HG03460 (cell line): ENCODE measurements at regions not wholly inside any gene's neighbourhood (a gene's known extent, or its start where the extent isn't known, plus 50 kb on each side); places are given as distances from the start of the nearest gene placed in this dataset.

Experiments used
- ATAC-seq: cut with Tn5 transposase; IDR thresholded peaks from one replicate; pipeline ENCODE4 v1.9.1; 2021; ENCODE audit not compliant: unreplicated experiment

DNA sequence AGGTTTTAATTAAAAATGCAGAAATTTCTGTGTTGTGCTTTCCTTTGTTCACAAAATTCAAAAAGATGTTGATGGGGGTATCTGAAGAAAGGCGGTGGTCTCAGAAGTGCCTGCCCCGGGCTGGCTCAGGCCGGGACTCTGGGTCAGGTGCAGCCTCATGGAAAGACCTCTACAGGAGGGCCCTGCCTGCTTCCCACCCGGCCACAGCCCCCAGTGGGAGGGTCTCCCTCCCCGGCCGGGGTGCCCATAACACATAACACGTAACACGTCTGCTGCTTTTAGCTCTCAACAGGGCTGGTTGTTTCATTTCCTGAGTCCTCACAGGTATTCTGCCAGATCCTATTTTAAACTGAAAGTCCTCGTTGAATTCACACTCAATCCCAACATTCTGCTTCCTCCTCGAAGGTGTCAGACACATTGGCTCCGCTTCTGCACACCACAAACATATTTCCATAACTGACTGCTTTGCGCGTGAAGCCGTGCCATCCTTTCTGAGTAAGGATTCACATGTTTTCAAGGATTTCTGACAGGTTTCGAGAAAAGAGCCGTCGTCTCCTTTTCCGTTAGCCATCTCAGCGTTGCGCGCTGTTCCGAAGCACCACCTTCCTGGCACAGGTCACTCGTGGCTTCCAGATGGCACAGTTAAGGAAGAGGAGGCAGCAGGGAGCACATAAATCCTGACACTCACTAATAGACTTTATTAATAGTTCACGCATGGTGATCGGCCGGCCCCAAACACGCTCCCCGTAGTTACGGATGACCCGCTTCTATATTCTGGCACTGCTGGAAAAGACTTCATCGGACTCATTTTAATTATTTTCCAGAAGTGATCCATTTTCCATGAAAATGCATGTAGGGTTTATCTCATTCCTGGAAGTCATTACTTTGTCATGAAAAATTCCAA lies 569.3 kb downstream of the BRD1 start:
- ATAC-seq = no peak

DNA sequence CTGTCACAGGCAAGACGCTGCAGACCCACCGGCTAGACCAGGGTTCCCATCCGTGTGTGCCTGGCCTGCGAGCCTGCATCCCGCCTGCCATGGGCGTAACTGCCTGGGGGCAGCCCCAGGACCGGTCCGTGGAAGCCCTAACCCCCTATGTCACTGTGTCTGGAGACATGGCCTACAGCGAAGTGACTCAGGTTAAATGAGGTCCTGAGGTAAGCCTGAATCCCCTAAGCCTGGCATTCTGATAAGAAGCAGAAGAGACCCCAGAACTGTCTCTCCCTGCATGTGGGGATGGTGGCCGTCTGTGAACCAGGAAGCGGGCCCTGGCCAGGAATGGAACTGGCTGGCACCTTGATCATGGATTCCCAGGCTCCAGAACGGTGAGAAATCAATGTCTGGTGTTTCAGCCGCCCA lies 570.1 kb downstream of the BRD1 start:
- no peak for ATAC-seq

DNA sequence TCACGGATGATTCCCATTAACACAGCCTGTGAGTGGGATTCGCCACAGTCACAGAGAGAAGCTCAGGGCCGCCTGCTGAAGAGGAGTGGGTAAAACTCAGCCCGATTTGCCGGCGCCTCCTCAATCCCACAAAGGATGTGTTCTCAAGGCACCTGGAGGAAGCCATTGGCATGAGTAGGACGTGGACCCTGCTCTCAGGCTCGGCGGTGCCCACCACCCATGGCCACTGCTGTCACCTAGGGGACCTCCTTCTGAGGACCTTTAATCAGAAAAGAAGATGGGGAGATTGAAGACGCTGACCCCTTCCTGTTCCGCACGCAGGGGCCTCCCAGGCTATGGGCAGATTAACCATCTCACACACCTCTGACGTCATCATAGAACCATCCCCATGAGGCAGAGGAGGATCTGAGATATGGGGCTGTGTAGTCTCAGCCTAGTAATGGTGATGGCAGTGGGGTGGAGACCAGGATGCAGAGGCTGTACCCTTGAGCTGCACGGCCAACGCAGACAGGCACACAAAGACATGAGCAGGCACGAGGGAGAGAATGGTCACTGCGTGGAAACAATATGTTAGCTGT lies 571.8 kb downstream of the BRD1 start:
- ATAC-seq = no peak

DNA sequence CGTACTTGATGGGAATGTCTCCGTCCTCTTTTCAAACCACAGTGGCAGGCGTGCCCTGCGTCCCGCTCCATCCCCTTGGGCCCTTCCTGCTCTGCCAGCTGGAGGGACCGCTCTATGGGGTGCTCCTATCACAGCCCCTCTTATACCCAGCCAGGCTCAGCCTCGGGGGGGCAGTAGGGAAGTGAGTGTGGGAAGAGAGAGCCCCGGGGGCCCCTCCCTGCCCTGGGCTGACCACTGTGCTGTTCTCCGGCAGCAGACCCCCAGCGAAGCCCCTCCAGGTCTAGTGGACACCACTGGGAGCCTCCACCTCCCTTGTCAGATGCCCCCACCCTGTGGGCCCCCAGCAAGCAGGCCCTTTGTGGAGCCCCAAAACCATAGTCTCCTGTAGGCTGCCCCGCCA lies 572.5 kb downstream of the BRD1 start:
- no peak for ATAC-seq

DNA sequence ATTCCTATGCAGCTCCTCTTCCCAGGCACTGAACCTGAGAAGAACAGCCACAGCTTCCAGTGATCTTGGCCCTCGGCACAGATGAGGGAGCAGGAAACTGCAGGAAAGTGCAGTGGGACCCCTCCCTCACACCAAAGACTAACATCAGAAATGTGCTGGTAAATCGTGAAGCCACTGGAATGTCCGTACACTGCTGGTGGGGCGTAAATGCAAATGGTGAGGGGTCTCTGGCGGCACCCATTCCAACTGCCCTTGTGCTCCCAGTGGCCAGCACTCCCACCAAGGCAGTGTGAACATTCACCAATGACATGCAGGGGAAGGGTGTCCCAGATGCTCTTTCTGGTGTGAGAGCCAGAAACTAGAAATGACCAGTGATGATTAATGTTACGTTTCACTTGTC lies 574.0 kb downstream of the BRD1 start:
- no peak for ATAC-seq

DNA sequence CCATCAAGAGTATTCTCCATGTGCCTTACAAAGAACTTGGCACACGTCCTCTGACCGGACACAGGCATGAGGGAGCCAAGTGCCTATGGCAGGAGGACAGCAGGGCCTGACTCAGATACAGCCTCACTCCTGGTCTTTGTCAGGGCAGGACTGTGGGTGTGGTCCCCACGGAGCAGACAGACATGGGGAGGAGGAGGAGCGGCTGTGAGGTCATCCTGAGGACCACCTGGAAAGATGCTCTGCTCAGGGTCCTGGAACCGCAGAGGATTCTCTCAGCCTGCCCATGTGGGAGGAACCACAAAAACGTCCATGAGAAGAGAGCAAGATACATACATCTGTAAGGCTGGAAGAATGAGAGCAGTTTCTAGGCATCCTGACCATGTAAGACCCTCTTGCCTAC lies 576.3 kb downstream of the BRD1 start:
- no peak for ATAC-seq

DNA sequence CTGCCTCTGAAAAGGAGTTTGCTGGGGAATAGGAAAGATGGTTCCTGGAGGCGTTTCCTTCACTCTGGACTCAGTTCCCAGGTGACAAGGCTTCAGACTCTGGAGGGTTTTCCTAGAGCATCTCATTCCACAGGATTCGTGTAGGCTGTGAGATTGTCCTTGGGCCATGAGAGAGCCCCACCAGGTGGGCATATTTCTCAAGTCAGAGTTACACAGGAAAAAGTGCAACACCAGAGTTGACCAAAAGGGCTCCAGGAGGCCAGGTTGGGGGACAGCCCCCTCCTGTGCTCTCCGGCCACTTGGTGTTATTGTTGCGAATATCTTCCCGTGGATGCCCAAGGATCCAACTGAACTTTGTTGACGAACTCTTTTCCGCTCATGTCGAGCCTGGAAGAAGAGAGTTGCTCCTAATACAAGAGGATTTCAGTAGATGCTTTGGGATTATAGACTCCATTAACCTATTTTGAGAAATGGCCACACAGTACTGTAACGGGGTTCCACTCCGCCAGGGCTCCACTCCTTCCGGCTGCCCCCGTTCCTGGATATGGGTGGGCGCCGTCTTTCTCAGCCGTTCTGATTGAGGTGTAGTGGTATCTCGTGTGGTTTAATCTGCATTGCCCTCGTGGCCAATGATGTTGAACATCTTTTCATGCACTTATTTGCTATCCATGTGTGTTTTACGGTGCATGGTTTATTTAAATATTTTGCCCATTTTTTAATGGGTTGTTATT lies 580.3 kb downstream of the BRD1 start:
- no peak for ATAC-seq

DNA sequence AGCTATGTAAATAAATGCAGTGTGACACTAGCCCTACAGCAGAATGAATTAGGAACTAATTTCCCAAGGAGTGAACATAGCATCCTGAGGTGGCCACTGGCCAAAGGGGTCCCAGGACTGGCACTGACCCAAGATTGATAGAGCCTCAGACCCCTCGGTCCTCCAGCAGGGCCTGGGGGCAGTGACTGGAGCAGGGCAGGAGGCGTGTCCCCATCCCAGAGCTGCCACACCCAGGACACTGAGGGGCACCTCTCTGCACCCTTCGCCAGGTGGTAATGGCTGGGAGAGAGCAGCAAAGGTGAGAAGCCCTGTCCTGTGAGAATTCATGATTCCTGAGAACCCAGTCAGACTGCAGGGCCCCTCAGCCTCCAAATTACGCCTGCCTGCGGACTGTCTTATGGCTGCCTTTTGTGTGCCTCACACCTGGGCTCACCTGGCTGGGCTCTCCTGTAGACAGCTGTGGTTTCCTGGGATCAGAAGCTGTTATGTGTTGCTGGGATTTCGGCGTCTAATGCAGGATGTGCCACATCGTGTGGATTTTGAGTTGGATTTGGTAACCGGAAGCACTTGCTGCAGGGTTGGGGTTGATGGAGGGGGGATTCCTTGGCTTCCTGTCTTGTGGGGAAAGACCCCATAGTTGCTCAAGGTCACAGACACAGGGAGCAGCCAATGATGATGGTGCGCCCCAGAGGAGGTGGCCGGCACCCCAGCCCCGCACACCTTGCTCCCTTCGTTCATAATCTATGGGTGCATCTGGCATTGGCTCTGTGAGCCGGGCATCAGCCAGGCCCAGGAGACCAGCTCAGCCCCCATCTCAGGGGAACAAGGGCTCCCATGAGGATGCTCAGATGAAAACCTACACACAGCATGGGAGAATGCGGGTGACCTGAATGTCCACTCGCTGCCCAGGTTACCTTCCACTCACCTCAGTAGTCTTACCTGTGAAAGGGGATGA lies 582.9 kb downstream of the BRD1 start:
- no peak for ATAC-seq

DNA sequence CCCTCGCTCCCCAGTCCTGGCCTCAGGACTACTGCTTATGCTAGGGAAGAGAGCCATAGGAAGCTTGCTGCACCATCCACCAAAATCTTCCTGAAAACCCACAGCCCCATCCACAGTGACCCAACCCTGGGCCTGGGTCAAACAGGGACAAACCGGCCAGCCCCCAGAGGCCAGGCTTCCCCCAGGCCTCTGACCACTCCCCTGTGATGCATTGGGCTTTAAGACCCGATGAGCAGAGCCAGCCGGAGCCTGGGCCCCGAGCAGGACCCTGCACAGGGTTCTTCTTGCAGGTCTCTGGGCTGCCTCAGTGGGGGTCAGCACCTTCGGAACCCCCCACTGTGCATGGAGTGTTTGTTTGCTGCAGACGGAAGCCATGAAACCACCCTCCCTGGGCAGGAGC lies 583.7 kb downstream of the BRD1 start:
- no peak for ATAC-seq

DNA sequence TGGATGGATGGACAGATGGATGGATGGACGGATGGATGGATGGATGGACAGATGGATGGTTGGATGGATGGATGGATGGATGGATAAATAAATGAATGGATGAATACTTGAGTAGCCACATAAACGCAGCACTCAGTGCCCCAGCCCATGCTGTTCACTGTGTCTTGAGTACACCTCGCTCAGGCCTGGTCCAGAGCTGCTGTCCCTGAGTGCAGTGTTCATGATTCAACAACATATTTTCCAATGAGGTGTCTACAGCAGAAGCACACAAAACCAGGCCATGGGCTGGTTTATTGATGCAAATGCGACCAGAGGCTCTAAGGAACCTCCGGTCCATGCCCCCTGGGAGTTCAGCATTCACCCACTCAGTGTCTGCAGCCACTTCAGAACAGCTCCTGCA lies 584.3 kb downstream of the BRD1 start:
- no peak for ATAC-seq

DNA sequence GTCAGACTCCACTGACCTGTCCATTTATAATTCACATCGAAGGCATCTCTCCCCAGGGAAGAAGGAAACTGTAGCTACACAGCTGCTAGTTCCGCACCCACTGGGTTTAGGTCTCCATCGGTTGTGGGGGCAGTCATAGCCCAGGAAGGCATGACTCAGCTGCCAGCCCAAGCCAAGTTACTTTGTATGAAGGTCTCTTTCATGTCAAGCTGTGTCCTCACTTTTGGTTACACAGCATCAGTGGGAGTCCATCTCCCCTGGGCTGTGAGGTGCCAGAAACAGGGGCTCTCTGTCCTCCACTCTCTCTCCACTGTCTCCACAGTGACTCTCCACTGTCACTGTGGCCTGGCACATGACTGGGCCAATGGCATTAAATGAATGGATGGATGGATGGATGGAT lies 585.2 kb downstream of the BRD1 start:
- ATAC-seq = no peak

DNA sequence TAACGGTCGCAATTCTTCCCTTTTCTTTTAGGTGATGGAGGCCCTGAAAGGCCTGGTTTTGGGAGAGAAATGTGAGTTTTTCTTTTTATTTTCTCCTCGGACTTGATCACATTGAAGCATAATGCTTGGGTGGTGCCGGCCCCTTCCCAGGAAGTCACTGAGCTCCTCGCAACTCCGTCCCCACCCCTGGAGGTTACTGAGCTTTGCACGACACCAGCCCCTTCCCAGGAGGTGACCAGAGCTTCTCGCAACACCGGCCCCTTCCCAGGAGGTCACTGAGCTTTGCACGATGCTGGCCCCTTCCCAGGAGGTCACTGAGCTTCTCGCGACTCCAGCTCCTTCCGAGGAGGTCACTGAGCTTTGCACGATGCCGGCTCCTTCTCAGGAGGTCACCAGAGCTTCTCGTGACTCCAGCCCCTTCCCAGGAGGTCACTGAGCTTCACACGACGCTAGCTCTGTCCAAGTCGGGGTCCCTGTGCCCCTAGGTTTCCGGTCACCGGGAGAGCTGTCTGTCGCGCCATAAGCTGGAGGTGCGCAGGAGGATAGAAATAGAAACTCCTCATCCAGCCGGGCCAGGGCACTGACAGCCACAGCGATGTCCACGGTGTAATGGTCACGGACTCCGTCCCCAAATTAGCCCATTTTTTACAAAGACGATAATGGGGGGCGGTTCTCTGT lies 586.4 kb downstream of the BRD1 start:
- no peak for ATAC-seq

DNA sequence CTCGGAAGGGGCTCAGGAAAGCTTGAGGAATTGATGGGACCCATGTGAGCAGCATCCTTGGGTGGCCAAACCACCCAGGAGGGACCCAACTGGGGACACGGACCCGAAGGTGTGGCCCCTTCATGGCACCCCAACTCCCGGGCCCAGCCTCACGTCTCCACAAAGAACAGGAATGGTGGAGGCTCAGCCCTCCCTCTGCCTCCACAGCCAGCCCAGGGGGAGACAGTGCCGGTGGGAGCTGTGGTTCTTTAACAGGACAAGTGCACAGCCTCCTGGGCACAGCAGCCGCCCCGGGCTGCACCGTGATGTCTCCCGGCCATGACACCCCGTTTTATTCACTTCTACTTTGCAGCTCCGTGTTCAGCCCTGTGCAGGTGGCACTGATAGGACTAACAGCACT lies 587.2 kb downstream of the BRD1 start:
- no peak for ATAC-seq

DNA sequence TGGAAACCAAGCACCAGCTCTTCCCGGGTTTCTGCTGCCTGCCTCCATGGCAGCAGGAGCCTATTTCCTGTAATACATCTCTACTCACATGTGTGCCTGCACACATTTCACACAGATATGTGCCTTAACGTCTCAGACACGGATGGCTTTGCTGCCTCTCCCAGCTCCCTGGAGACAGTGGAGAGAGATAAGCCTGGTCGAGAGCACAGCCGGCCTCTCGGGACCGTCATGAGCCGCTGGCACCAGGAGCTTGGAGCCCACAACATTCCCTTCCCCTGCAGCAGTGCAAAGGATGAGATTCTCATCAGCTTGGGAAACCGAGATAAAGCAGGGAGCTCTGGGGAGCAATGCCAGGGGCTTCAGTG lies 587.7 kb downstream of the BRD1 start:
- no peak for ATAC-seq

DNA sequence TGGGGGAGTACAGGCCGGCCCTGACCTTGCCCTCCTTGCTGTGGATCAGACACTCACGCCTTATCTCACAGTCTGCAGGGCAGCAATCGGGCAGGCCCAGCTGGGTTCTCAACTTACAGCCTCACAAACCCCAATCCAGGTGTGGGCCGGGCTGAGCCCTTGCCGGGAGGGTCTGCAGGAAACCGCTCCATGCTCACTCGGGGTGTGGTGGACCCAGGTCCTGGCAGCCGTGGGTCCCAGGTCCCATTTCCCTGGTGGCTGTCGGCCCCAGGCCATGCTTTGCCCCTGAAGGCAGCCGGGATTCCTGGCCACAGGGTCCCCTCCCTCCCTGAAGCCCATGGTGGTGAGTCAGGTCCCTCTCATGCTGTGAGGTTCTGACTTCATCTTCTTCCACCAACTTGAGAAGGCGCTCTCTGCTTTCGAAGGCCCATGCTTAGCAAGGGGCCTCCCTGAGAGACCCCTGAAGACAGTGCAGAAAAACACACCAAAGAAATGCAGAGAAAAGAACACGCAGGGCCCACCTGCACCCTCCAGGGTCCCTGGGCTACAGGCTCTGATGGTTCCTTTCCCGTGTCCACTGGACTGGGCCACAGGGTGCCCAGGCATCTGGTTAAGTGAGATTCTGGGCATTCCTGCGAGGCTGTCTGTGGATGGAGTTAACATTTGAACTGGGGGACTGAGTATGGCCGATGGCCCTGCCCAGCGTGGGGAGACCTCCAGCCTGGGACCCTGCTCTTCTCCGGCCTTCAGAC lies 588.2 kb downstream of the BRD1 start:
- no peak for ATAC-seq

DNA sequence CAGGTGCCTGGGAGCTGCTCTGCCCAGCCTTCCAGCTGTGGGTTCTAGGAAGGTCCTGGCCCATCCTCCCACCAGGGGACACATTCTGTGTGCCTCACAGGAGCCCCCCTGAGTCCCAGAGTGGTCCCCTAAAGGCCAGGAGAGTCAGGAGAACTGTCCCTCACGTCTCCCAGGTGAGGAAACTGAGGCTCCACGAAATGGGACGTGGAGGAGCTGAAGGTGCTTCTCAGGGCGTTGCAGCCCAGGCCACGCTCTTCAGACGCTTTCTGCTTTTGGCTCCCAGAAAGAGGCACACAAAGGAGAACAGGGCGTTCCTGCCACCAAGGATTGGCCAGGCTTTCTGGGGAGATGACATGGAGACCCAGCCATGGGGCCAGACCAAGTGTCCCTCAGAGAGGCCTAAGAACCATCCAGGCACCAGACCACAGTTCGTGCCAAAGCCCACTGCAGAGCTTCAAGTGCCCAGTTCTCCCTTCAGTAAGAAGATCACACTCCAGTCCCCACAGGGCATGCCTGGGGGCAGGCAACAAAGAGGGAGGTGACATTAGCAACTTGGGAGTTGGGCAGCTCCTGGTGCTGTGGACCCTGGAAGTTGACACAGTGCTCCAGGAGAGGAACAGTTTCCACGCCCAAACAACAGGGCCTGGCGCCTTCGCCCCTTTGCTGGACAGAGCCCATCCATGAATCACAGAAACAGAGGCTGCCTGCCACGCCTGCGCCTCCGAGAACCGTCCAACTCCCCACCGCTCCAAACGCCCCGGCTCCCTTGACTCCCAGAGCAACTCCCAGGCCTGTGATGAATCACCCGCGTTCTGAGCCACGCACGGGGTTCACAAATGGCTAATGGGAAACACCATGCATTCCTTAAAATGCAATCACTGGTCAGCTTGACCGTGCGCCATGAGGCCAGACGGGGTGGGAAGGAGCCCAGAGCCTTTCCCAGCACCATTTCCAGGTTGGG lies 589.2 kb downstream of the BRD1 start:
- no peak for ATAC-seq

DNA sequence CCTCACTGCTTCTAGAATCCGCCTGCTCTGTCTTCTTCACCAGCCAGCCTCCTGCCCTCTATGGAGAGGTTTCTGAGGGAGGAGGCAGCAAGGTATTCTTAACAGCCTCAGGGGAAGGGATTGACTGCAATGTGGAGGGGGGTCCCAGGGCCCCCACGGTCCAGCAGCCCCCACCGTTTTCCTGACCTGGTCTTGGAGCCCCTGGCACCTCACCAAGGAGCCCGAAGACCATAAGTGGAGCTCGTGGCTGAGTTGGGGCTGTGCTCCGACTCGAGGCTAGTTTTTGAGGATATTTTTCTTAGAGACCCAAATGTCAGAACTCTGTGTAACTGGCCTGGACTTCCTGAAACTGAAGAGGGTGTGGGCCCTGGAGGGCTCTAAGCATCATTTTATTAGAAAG lies 590.0 kb downstream of the BRD1 start:
- no peak for ATAC-seq

DNA sequence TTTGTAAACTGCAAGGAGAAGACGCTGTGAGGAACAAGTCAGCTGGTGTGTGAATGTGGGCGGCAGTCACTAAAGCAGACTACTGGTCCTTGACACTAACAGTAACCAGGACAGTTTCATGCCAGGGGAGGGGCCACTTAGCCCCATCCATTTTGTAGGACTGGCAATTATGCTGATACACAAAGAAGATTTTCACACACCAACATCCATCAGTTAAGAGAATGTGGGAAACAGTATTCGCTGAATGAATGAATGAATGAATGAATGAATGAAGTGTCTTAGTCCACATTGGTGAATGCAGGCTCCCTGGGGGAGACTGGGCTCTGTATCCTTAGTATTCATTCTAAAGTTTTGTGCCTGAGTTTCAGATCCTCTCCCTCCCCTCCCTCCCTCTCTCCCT lies 590.4 kb downstream of the BRD1 start:
- no peak for ATAC-seq
